ENCODE measurements at regions not wholly inside any gene's neighbourhood (a gene's known extent, or its start where the extent isn't known, plus 50 kb on each side); places are given as distances from the start of the nearest gene placed in this dataset.
"Not testable (repeated sequence)": the region's sequence is repeated elsewhere in the genome, so short reads cannot be mapped to it uniquely, and the experiment has no call there.

DNA sequence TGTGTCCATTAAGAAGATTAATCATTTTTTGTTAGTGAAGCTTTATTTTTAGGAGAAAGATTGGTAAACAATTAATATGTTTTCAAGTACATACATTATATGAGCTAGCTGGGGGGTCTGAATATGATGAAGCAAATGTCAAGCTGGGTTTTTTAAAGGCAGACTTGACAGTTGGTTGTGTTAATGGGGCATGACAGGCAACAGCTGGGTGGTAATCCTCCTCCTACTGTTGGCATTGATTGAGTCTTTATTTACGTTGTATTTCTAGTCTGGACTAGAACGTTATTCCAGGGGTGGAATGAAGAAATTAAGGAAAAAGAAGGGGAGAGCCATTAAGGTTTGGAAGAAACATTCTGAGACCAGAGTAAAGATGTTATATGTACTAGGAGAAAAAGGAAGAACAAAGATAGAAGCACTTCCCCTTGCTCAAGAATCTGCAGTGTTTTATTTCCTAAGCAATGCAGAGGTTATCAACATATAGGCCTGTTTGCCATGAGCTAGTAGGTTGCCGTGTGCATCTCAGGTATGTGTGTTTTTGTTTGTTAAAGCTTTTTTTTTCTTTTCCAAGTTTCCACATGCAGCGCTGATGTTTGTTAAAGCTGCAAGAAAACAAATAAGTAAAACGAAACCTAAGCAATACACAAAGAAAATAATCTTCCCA, 95.4 kb upstream of the SEC22B start:
- TF ChIP-seq, protein P1, sequence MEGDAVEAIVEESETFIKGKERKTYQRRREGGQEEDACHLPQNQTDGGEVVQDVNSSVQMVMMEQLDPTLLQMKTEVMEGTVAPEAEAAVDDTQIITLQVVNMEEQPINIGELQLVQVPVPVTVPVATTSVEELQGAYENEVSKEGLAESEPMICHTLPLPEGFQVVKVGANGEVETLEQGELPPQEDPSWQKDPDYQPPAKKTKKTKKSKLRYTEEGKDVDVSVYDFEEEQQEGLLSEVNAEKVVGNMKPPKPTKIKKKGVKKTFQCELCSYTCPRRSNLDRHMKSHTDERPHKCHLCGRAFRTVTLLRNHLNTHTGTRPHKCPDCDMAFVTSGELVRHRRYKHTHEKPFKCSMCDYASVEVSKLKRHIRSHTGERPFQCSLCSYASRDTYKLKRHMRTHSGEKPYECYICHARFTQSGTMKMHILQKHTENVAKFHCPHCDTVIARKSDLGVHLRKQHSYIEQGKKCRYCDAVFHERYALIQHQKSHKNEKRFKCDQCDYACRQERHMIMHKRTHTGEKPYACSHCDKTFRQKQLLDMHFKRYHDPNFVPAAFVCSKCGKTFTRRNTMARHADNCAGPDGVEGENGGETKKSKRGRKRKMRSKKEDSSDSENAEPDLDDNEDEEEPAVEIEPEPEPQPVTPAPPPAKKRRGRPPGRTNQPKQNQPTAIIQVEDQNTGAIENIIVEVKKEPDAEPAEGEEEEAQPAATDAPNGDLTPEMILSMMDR (IDR thresholded peaks at IDR 0.05) = not testable (repeated sequence)
- not testable (repeated sequence) for TF ChIP-seq POLR2A, EP300 (IDR thresholded peaks at IDR 0.05)
